PC-3 (cell line): ENCODE measurements at regions not wholly inside any gene's neighbourhood (a gene's known extent, or its start where the extent isn't known, plus 50 kb on each side); places are given as distances from the start of the nearest gene placed in this dataset.

Experiments used
- EZH2 ChIP-seq: fragments of 300-600 bp; sonication (generic); IDR thresholded peaks from one replicate; pipeline ENCODE4 v1.6.1; 2017; ENCODE audit warnings: antibody characterized with exemption, mild to moderate bottlenecking, low read length; ENCODE audit not compliant: unreplicated experiment
- EZH2phosphoT487 ChIP-seq: fragments of 300-600 bp; sonication (generic); IDR thresholded peaks from 2 replicates; pipeline ENCODE4 v1.6.1; 2018; ENCODE audit warnings: mild to moderate bottlenecking, antibody characterized with exemption, low read length, borderline replicate concordance
- TF ChIP-seq, protein P1 (sequence below): fragments of 300-600 bp; sonication (generic); conservative IDR thresholded peaks from 2 replicates; pipeline ENCODE4 v1.5.1; 2017; ENCODE audit warnings: antibody characterized with exemption, low read depth, mild to moderate bottlenecking, low read length

DNA sequence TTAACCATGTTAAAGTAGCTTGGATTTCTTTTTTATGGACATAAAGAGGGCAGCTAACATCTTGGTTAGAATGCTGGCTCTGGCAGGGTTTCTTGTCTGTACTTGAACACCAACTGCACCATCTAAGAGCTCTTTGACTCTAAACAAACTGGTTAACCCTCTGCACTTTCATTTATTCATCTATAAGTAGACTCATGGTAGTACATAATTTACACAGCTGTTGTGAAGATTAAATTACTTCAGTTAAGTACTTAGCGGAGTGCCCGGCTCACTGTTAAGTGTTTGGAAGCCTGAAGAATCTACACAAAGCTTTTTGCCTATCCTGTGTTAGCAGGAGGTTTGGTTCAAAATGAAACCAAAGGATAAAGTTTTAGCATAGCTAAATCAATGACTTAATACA is 846.2 kb upstream of the API5 start:
- TF ChIP-seq, protein P1, sequence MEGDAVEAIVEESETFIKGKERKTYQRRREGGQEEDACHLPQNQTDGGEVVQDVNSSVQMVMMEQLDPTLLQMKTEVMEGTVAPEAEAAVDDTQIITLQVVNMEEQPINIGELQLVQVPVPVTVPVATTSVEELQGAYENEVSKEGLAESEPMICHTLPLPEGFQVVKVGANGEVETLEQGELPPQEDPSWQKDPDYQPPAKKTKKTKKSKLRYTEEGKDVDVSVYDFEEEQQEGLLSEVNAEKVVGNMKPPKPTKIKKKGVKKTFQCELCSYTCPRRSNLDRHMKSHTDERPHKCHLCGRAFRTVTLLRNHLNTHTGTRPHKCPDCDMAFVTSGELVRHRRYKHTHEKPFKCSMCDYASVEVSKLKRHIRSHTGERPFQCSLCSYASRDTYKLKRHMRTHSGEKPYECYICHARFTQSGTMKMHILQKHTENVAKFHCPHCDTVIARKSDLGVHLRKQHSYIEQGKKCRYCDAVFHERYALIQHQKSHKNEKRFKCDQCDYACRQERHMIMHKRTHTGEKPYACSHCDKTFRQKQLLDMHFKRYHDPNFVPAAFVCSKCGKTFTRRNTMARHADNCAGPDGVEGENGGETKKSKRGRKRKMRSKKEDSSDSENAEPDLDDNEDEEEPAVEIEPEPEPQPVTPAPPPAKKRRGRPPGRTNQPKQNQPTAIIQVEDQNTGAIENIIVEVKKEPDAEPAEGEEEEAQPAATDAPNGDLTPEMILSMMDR, result no peak
- no peak for TF ChIP-seq EZH2phosphoT487
- TF ChIP-seq EZH2, result no peak
